HG03460 (cell line): ENCODE measurements at regions not wholly inside any gene's neighbourhood (a gene's known extent, or its start where the extent isn't known, plus 50 kb on each side); places are given as distances from the start of the nearest gene placed in this dataset.
A peak's percentile ranks its signal among the peaks of the same experiment; 100 is the strongest.

Experiments
- ATAC-seq: cut with Tn5 transposase; IDR thresholded peaks from one replicate; pipeline ENCODE4 v1.9.1; 2021; ENCODE audit not compliant: unreplicated experiment

GRCh38 chr14:51472881-51473280 lies 178.8 kb upstream of the FRMD6 start:
- ATAC-seq = no peak

DNA sequence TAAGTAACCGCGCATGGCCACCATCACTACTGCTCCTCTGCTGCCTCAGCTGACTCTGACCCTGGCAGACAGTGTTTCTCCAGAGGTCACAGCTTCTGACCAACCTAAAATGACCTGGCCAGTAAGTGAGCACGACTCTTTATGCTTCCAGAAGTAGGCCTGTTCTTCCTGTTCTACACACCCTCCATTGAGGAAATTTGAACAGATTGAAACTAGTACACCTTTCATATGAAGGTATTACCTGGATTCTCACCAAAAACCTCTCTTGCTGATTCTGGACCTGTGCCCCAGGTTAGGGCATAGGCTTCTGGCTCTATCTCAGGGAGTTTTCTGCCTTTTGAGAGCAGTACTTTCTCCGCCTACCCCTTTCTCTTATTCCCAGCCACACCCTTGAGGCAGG lies 178.4 kb upstream of the FRMD6 start:
- ATAC-seq = no peak

DNA sequence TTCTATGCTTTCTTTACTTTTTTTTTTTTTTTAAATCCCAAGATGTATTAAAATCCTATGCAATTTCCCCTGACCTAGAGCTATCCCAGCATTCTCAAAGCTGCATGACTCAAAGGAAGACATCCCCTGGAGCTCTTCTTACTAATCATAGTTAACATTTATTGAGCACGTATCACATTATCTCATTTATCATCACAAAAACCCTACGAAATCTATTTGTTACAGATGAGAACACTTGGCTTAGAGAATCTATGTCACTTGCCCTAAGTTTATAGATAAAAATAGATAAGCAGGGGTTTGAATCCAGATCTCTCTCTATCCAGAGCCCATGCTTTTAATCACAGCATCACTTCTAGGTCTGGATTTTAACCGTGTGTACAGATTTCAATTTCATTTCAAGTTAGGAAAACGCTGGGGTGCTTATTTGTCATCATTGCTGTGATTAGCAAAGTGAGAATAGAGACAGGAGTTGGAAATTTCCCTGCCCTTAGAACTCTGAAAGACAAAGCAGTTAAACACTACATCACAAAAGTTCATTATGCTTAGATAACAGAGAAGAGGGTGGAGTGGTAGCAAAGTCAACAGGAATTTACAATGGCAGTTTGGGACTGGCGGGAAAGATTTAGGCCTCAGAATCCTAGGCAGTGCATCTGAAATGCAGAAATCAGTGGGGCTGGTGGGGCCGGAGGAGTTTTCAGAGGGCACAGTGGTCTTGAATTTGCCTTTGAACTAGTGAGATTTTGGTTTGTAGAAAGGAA lies 177.7 kb upstream of the FRMD6 start:
- ATAC-seq = no peak

GRCh38 chr14:51474854-51475253 lies 176.9 kb upstream of the FRMD6 start:
- ATAC-seq = no peak

GRCh38 chr14:51478175-51478621 lies 173.5 kb upstream of the FRMD6 start:
- ATAC-seq = no peak

- peak; percentile 80 for ATAC-seq
These were observed 172.0 kb upstream of the FRMD6 start for GRCh38 chr14:51479584-51480325.

- no peak for ATAC-seq
These were observed 170.1 kb upstream of the FRMD6 start for GRCh38 chr14:51481643-51482042.

DNA sequence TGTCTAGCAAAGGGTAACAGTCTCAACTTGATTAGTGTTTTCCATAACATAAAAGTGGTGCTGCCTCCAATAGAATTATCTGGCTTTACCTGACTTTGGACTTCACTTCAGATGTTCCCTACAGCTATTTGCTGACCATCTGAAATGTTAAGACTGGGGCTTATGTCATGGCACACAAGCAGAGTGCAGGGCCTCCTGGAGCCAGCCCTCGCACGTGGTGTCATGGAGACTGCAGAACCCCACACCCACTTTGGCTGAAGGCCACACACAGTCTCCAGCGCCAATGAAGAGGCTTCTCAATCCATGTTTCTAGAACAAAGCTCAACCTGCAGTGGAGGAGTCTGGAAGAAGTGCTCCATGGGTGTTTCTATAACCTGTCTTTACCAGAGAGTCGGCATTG lies 169.6 kb upstream of the FRMD6 start:
- no peak for ATAC-seq

GRCh38 chr14:51484485-51484884 lies 167.2 kb upstream of the FRMD6 start:
- no peak for ATAC-seq

- ATAC-seq = no peak
These were observed 166.0 kb upstream of the FRMD6 start for GRCh38 chr14:51485733-51486132.

DNA sequence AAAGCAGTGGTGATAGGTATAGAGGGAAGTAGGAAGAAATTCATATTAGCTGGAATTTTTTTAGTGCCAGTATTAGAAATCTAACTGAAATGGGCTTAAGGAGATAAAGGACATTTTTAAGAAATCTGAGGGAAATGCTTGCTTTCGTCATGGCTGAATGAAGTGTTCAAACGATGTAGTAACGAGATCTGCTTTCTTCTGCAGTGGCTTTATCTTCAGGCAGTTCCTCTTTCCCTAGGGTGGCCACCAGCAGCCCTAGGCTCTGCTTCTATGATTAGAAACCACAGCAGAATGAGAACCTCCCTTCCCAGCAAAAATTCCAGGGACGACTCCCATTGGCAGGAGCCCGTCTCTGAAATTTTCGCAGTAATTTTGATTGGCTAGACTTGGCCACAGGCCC lies 163.9 kb upstream of the FRMD6 start:
- no peak for ATAC-seq

GRCh38 chr14:51488569-51489220 lies 163.0 kb upstream of the FRMD6 start:
- no peak for ATAC-seq

GRCh38 chr14:51490205-51490604 lies 161.5 kb upstream of the FRMD6 start:
- no peak for ATAC-seq

DNA sequence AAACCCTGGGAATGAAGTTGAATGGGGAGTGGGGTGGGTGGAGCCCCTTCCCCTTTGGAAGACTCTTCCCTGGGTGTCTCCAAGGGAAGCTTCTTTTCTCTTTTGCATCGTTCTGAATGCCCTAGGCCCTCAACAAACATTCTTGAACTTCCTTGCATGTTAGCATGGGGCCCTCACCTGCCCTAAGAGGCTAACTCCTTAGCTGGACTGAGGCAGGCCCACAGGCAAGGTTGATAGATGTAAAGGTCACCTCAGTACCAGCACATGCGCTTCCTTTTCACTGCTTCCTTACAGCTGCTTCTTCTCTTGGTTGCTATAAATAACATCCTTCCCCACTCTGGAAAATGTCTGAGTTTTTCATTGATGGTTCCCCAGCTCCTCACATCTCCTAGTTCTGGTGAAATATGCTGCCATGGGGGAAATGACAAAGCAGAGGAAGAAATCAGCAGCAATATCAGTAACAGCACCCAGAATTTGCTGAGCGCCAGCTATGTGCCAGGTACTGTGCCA lies 160.6 kb upstream of the FRMD6 start:
- ATAC-seq = no peak

- no peak for ATAC-seq
These were observed 159.9 kb upstream of the FRMD6 start for GRCh38 chr14:51491776-51492175.

- no peak for ATAC-seq
These were observed 156.4 kb upstream of the FRMD6 start for GRCh38 chr14:51495319-51495718.

- no peak for ATAC-seq
These were observed 153.1 kb upstream of the FRMD6 start for GRCh38 chr14:51498411-51499227.

DNA sequence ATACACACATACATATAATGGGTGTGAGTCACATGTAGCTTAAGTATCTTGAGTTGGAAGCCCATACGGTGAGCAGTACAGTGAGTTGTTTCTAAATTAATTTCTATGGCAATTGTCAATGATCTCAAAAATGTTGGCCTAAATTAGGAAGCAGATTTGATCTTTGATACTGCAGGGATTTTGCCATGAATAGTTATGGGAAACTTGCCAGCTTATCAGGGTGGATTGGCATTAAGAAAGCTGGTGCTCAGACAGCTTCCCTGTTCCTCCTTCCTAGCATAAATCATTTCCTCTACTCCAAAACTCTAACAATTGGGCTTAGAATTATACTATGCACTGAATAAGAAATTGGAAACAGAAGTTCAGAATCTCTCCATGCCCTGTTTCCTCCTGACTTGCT lies 150.9 kb upstream of the FRMD6 start:
- ATAC-seq = no peak

DNA sequence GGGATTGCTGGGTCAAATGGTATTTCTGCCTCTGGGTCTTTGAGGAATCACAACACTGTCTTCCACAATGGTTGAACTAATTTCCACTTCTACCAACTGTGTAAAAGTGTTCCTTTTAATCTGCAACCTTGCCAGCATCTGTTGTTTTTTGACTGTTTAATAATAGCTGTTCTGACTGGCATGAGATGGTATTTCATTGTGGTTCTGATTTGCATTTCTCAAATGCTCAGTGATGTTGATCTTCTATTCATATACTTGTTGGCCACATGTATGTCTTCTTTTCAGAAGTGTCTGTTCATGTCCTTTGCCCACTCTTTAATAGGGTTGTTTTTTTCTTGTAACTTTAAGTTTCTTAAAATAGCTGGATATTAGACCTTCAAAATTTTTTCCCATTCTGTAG lies 150.0 kb upstream of the FRMD6 start:
- ATAC-seq = no peak

DNA sequence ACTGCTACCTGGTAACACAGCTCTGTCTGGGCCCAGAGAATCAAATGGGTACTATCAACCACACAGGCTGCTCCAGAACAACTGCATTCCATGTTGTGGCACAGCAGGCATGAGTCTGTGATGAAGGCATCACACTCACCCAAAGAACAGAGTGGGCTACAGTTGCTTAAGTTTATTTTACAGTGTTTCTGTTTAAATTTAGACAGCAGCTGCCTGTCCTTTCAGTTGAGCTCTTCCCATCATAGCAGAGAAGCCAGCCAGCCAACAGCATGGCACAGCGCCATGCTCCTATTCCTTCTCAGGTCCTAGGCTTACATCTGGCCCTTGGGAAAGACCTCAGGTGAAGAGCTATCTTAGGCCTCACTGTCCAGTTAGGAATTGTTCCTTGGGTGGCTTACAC lies 147.0 kb upstream of the FRMD6 start:
- no peak for ATAC-seq

- ATAC-seq = no peak
These were observed 144.2 kb upstream of the FRMD6 start for GRCh38 chr14:51507511-51507905.
